VCaP (cell line): ENCODE measurements at regions not wholly inside any gene's neighbourhood (a gene's known extent, or its start where the extent isn't known, plus 50 kb on each side); places are given as distances from the start of the nearest gene placed in this dataset.

ENCODE experiments used
- H3K27ac ChIP-seq: fragments of 450-650 bp; 2 replicates; pipeline ENCODE4 v1.5.1; 2017
- CTCF ChIP-seq: fragments of 450-650 bp; conservative IDR thresholded peaks from 2 replicates; pipeline ENCODE4 v1.5.1; 2017; ENCODE audit warnings: mild to moderate bottlenecking, moderate library complexity

GRCh38 chr15:96031426-96032110, 298.9 kb upstream of the NR2F2 start:
- TF ChIP-seq CTCF = no peak
- H3K27ac ChIP-seq = no peak overlapping the region

GRCh38 chr15:96035091-96035490, 295.4 kb upstream of the NR2F2 start:
- TF ChIP-seq CTCF = no peak
- no peak overlapping the region for H3K27ac ChIP-seq

- TF ChIP-seq CTCF = no peak
- H3K27ac ChIP-seq = no peak overlapping the region
Observed at GRCh38 chr15:96035635-96036034, 294.9 kb upstream of the NR2F2 start.

- no peak for TF ChIP-seq CTCF
- no peak overlapping the region for H3K27ac ChIP-seq
Observed at GRCh38 chr15:96037584-96037983, 292.9 kb upstream of the NR2F2 start.

GRCh38 chr15:96038131-96038530, 292.4 kb upstream of the NR2F2 start:
- no peak overlapping the region for H3K27ac ChIP-seq
- TF ChIP-seq CTCF = no peak

- H3K27ac ChIP-seq = no peak overlapping the region
- TF ChIP-seq CTCF = no peak
Observed at GRCh38 chr15:96038650-96039049, 291.9 kb upstream of the NR2F2 start.

- no peak for TF ChIP-seq CTCF
- no peak overlapping the region for H3K27ac ChIP-seq
Observed at GRCh38 chr15:96041982-96042733, 288.3 kb upstream of the NR2F2 start.
